C4-2B (cell line): ENCODE measurements at regions not wholly inside any gene's neighbourhood (a gene's known extent, or its start where the extent isn't known, plus 50 kb on each side); places are given as distances from the start of the nearest gene placed in this dataset.
"Not testable (repeated sequence)": the region's sequence is repeated elsewhere in the genome, so short reads cannot be mapped to it uniquely, and the experiment has no call there.

Source experiments
- H3K27ac ChIP-seq: fragments of 450-650 bp; 2 replicates; pipeline ENCODE4 v1.5.1; 2017
- CTCF ChIP-seq: fragments of 450-650 bp; conservative IDR thresholded peaks from 2 replicates; pipeline ENCODE4 v1.5.1; 2017; ENCODE audit warnings: mild to moderate bottlenecking
- ZFX ChIP-seq: fragments of 450-650 bp; IDR thresholded peaks from 2 replicates; pipeline ENCODE4 v1.6.1; 2017

- H3K27ac ChIP-seq = no peak overlapping the region
- TF ChIP-seq ZFX = no peak
- TF ChIP-seq CTCF = no peak
Observed at GRCh38 chr10:53382543-53382942, 610.0 kb upstream of the MBL2 start.

DNA sequence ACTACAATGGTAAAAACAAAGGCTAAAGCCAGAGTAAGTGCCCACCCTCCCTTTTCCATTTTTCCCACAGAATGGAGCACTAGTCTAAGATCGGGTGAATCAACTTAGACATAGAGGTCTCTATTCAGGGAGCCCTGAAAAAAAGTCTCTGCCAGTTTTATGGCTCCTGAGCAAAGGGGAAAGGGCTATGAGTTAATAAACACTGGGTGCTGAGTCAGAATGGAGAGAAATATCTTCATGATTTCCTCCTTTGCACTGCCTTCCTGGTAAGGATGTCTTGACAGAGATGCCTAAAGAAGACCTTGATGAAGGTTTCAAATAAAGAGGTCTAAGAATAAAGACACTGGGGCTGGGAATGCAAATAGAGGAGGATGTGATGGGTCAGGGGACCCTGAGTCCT lies 607.4 kb upstream of the MBL2 start:
- TF ChIP-seq ZFX (no peak), CTCF (no peak)
- H3K27ac ChIP-seq = no peak overlapping the region

- TF ChIP-seq CTCF = no peak
- no peak for TF ChIP-seq ZFX
- H3K27ac ChIP-seq = no peak overlapping the region
Observed at GRCh38 chr10:53370347-53370746, 597.8 kb upstream of the MBL2 start.

DNA sequence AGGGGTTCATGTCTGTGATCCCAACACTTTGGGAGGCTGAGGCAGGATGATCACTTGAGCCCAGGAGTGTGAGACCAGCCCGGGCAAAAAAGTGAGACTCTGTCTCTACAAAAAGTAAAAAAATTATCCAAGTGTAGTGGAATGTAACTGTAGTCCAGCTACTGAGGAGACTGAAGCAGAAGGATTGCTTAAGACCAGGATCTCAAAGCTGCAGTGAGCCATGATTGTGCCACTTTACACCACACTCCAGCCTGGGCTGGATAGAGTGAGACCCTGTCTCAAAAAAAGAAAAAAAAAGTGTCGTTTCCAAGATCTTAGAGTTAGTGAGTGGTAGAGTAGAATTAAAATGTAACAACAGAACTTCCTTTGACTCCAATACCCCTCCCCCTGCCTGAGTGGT lies 589.4 kb upstream of the MBL2 start:
- TF ChIP-seq CTCF (no peak), ZFX (no peak)
- H3K27ac ChIP-seq = no peak overlapping the region

DNA sequence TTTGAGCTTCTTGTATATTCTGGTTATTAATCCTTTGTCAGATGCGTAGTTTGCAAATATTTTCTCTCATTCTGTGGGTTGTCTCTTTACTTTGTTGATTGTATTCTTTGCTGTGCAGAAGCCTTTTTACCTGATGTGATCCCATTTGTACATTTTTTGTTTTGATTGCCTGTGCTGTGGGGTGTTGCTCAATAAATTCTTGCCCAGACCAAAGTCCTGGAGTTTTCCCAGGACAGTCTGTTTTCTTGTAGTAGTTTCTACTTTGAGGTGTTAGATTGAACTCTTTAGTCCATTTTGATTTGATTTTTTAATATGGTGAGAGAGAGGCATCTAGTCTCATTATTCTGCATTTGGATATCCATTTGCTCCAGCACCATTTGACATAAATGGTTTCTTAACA lies 588.7 kb upstream of the MBL2 start:
- no peak overlapping the region for H3K27ac ChIP-seq
- no peak for TF ChIP-seq CTCF
- no peak for TF ChIP-seq ZFX

- not testable (repeated sequence) for H3K27ac ChIP-seq
Observed at GRCh38 chr10:53358978-53359377, 586.4 kb upstream of the MBL2 start.

DNA sequence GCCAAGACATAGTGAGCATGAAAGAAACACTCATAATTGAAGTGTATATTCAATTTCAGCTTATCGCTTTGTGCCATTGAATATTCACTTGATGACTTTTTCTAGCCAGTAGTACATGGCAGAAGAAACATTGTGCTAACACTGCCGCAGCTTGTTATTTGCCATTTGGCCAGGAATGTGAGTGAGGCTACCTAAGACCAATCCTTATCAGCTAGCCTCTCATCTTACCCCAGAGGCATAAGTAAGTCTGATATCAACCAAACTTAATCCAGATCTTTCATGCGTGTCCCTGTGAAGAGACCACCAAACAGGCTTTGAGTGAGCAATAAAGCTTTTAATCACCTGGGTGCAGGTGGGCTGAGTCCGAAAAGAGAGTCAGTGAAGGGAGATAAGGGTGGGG lies 586.0 kb upstream of the MBL2 start:
- no peak overlapping the region for H3K27ac ChIP-seq
- TF ChIP-seq CTCF (no peak), ZFX (no peak)

DNA sequence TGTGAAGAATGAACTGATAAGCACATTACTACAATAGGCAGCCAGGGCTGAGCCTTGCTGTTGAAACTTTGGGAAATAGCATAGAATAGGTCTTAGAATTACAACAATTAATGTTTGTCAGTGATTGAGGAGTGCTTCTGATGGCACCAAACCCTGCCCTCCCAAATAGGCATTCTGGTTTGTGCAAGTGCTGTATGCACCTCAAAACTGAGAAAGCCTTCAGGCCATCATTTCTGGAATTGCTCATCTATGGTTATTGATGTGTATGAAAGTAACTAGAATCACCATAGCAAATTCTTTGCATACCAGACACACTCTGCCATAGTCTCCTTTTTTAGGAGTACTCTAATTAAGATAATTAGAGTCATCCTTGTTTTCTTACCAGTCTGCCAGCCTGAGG lies 585.0 kb upstream of the MBL2 start:
- TF ChIP-seq CTCF (no peak), ZFX (no peak)
- no peak overlapping the region for H3K27ac ChIP-seq
